ENCODE measurements at regions not wholly inside any gene's neighbourhood (a gene's known extent, or its start where the extent isn't known, plus 50 kb on each side); places are given as distances from the start of the nearest gene placed in this dataset.

DNA sequence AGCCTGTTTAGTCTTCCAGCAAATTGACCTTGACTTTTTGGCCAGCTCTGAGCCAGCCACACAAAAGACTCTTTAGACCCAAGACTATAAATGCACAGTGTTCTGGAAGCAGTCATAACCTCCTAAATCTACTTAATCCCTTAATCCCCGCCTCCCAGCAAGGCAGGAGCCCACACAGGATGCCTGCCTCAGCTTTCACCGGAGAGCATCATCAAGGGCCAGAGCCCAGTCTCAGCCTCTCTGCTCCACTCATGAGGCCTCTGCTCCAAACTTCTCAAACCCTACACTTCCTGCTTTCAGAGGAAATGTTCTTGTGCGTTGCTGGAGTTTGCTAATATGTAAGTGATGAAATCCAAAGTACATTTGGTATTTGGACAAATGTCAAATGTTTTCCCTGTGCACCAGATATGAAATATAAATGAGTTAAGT lies 57.9 kb upstream of the FSHB start:
- TF ChIP-seq, protein P1, sequence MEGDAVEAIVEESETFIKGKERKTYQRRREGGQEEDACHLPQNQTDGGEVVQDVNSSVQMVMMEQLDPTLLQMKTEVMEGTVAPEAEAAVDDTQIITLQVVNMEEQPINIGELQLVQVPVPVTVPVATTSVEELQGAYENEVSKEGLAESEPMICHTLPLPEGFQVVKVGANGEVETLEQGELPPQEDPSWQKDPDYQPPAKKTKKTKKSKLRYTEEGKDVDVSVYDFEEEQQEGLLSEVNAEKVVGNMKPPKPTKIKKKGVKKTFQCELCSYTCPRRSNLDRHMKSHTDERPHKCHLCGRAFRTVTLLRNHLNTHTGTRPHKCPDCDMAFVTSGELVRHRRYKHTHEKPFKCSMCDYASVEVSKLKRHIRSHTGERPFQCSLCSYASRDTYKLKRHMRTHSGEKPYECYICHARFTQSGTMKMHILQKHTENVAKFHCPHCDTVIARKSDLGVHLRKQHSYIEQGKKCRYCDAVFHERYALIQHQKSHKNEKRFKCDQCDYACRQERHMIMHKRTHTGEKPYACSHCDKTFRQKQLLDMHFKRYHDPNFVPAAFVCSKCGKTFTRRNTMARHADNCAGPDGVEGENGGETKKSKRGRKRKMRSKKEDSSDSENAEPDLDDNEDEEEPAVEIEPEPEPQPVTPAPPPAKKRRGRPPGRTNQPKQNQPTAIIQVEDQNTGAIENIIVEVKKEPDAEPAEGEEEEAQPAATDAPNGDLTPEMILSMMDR (conservative IDR thresholded peaks at IDR 0.05; ENCODE audit: low read length) = no peak
- TF ChIP-seq EZH2phosphoT487 (IDR thresholded peaks at IDR 0.05; ENCODE audit: borderline replicate concordance, low read depth, low read length) = no peak

All from OCI-LY7 (cell line).